ENCODE measurements at regions not wholly inside any gene's neighbourhood (a gene's known extent, or its start where the extent isn't known, plus 50 kb on each side); places are given as distances from the start of the nearest gene placed in this dataset.

DNA sequence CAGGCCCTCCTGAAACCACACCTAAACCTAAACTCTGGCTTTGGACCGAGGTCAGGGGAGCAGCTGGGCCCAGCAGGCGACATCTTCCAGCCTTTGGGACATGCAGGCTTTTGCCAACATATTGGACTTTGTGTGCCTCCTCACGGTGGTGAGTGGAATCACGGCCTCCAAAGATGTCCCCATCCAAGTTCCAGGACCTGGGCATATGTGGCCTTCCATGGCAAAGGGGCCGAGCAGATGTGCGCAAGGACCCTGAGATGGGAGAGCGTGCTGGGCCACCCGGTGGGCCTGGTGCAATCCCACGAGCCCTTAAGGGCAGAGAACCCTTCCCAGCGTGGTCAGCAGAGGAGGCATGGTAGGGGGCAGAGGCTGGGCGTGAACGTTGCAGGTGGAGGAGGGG is 160.8 kb upstream of the C1orf174 start:
- TF ChIP-seq, protein P1, sequence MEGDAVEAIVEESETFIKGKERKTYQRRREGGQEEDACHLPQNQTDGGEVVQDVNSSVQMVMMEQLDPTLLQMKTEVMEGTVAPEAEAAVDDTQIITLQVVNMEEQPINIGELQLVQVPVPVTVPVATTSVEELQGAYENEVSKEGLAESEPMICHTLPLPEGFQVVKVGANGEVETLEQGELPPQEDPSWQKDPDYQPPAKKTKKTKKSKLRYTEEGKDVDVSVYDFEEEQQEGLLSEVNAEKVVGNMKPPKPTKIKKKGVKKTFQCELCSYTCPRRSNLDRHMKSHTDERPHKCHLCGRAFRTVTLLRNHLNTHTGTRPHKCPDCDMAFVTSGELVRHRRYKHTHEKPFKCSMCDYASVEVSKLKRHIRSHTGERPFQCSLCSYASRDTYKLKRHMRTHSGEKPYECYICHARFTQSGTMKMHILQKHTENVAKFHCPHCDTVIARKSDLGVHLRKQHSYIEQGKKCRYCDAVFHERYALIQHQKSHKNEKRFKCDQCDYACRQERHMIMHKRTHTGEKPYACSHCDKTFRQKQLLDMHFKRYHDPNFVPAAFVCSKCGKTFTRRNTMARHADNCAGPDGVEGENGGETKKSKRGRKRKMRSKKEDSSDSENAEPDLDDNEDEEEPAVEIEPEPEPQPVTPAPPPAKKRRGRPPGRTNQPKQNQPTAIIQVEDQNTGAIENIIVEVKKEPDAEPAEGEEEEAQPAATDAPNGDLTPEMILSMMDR (IDR thresholded peaks at IDR 0.05) = no peak
- TF ChIP-seq EP300 (IDR thresholded peaks at IDR 0.05) (no peak), POLR2AphosphoS5 (IDR thresholded peaks at IDR 0.05) (no peak), POLR2A (IDR thresholded peaks at IDR 0.05) (no peak)
